ENCODE measurements at regions not wholly inside any gene's neighbourhood (a gene's known extent, or its start where the extent isn't known, plus 50 kb on each side); places are given as distances from the start of the nearest gene placed in this dataset.

DNA sequence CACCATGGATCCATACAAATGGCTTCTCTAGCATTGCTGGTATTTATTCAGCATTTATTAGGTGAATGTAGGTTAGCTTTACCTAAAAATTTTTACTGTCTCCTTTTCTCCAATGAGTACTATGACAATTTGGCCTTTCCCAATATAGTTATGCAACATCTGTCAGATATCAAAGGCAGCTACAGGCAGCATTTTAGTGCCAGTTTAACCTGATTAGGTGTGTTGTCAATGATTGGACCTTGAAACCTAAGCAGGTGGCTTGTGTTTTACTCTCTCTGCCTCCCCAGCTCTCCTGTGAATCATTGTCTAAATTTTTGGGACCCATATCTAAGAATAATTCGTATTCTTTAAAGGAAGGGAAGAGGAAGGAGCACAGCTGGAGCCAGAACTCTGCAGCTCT, 228.9 kb downstream of the KBTBD8 start:
- no peak for DNase-seq (ENCODE audit: low read depth)
- TF ChIP-seq, protein P1, sequence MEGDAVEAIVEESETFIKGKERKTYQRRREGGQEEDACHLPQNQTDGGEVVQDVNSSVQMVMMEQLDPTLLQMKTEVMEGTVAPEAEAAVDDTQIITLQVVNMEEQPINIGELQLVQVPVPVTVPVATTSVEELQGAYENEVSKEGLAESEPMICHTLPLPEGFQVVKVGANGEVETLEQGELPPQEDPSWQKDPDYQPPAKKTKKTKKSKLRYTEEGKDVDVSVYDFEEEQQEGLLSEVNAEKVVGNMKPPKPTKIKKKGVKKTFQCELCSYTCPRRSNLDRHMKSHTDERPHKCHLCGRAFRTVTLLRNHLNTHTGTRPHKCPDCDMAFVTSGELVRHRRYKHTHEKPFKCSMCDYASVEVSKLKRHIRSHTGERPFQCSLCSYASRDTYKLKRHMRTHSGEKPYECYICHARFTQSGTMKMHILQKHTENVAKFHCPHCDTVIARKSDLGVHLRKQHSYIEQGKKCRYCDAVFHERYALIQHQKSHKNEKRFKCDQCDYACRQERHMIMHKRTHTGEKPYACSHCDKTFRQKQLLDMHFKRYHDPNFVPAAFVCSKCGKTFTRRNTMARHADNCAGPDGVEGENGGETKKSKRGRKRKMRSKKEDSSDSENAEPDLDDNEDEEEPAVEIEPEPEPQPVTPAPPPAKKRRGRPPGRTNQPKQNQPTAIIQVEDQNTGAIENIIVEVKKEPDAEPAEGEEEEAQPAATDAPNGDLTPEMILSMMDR (conservative IDR thresholded peaks at IDR 0.05; ENCODE audit: low read length), result no peak
- no peak overlapping the region for H3K4me3 ChIP-seq (ENCODE audit: low read length)

DNA sequence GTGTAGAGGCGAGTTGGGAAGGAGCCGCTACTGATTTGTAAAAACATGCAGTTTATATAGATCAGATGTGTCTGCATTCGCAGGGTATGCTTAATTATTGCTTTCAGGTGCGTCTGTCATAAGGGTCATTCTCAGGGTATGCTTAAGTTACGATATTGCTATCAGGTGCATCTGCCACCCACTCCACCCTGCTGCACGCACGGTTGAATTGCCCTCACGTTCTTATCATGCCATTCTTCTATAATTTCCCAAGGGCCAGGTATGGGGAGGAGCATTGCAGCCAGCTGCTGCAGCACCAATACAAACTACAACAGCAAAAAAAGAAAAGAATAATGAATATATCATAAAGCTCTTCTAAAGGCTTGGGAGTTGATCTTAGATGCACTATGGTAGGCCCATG, 230.0 kb downstream of the KBTBD8 start:
- H3K4me3 ChIP-seq (ENCODE audit: low read length), result no peak overlapping the region
- no peak for DNase-seq (ENCODE audit: low read depth)
- TF ChIP-seq, protein P1 (conservative IDR thresholded peaks at IDR 0.05; ENCODE audit: low read length), result no peak

DNA sequence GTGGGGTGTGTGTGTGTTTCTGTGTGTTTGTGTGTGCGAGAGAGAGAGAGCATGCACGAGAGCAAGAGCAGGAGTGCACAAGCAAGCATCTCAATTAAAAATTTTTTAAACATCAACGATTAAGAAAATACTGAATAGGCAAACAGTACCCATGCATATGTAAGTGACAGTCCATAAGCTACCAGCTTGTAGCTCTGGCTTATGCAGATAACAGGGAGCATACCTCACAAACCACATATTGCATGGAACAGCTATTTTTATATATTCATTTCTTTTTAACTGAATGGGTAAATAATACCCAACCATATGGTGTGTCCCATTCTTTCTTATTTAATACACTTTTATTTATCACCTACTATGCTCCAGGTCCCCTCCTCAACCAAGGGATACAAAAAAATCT, 234.5 kb downstream of the KBTBD8 start:
- TF ChIP-seq, protein P1 (conservative IDR thresholded peaks at IDR 0.05; ENCODE audit: low read length), result no peak
- DNase-seq (ENCODE audit: low read depth), result no peak

DNA sequence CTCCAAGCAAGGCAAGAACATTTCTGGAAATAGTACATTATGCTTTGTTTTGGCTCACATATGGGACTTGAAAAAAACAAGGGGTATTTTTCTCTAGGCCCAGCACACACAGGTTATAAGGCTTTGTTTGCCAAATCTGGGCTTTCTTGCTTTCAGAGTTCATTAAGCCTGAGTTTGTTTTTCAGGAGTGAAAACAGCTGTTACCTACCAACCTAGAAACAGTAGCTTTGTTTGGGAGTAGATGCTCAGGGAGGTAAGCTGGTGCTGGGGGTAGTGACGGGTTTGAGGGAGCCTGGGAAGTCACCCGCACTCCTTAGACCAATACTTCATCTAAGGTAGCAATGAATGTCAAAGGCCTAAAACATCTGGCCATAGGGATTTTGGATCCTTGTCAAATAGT, 241.2 kb downstream of the KBTBD8 start:
- TF ChIP-seq, protein P1 (conservative IDR thresholded peaks at IDR 0.05; ENCODE audit: low read length), result no peak
- DNase-seq (ENCODE audit: low read depth), result no peak
- H3K4me3 ChIP-seq (ENCODE audit: low read length), result no peak overlapping the region

More for the DNA sequence above, 234.5 kb downstream of the KBTBD8 start:
- H3K4me3 ChIP-seq (ENCODE audit: low read length), result no peak overlapping the region

DNA sequence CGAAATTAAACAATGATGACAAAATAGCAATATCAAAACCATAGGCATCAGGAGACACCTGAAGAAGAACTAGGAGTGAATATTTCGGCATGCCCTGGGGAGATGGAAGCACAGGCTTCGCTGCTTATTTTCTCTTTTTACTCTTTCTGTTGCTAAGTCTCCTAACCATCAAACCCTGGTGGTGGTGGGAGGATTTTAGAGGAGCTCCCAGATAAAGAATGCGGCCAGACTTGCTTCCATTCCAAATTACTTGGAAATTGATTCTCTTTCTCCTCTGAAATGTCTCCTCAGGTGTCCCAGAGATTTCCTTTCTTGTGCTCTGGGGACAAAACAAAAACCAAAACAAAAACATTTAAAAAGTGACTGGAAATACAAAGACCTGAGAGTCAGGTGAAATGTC, 243.0 kb downstream of the KBTBD8 start:
- no peak overlapping the region for H3K4me3 ChIP-seq (ENCODE audit: low read length)
- DNase-seq (ENCODE audit: low read depth), result no peak
- TF ChIP-seq, protein P1 (conservative IDR thresholded peaks at IDR 0.05; ENCODE audit: low read length), result no peak

DNA sequence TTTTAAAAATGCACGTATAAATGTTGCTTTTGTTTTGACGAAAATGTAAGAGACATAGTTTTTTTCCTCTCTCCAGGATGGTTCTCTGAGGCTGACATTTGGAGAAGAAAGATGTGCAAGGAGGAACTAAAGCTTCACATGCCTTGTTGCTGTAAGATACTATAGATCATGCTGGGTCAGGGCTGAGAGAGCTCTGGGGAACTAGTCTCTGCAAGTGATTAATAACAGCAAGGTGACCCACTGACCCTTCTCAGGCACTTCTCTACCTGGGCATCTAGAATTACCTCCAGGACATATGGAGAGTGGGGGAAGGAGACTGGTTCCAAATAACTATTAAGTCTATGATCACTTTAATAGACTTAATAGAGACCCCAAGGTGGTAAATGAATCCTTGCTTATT, 246.0 kb downstream of the KBTBD8 start:
- DNase-seq (ENCODE audit: low read depth), result no peak
- TF ChIP-seq, protein P1 (conservative IDR thresholded peaks at IDR 0.05; ENCODE audit: low read length), result no peak
- H3K4me3 ChIP-seq (ENCODE audit: low read length), result no peak overlapping the region

DNA sequence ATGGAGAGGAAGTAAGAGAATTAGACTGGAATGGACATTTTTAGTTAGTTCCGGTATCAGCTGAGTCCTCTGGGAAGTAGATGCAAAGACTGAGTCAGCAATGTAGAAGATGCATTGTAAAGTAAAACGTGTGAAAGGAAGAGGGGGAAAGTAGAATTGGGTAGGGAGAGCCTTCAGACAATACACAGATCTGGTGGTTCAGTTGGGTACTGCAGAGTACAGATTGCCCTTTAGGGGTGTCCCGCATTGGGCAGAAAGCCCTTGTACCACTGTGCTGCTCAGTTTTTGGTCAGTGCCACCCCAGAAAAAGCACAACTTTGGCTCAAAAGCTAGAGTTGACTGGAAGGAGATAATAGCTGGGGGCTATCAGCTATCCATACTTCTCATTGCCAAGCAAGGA, 247.4 kb downstream of the KBTBD8 start:
- TF ChIP-seq, protein P1 (conservative IDR thresholded peaks at IDR 0.05; ENCODE audit: low read length), result no peak
- DNase-seq (ENCODE audit: low read depth), result no peak
- H3K4me3 ChIP-seq (ENCODE audit: low read length), result no peak overlapping the region

Measured in AG10803 (cell line).